NCI-H2196 treated with DMSO at 0.1 percent for 48 hours (cell line): ENCODE measurements at regions not wholly inside any gene's neighbourhood (a gene's known extent, or its start where the extent isn't known, plus 50 kb on each side); places are given as distances from the start of the nearest gene placed in this dataset.

ENCODE experiments used
- DNase-seq: peaks from one replicate; lab custom pipeline; 2025; ENCODE audit not compliant: unreplicated experiment; lab: John Stamatoyannopoulos, UW

GRCh38 chr10:111707076-111707475, 476.5 kb downstream of the GPAM start:
- DNase-seq, result no peak

- no peak for DNase-seq
These were observed 474.0 kb downstream of the GPAM start for GRCh38 chr10:111709603-111710002.

GRCh38 chr10:111716032-111716431, 467.5 kb downstream of the GPAM start:
- no peak for DNase-seq

GRCh38 chr10:111724121-111724520, 459.4 kb downstream of the GPAM start:
- DNase-seq, result no peak

- no peak for DNase-seq
These were observed 458.5 kb downstream of the GPAM start for GRCh38 chr10:111725050-111725449.

- no peak for DNase-seq
These were observed 451.3 kb downstream of the GPAM start for GRCh38 chr10:111732166-111732785.

- DNase-seq, result no peak
These were observed 444.3 kb downstream of the GPAM start for GRCh38 chr10:111739125-111739873.

- DNase-seq, result no peak
These were observed 443.8 kb downstream of the GPAM start for GRCh38 chr10:111739874-111740139.

- no peak for DNase-seq
These were observed 437.6 kb downstream of the GPAM start for GRCh38 chr10:111745982-111746381.

- no peak for DNase-seq
These were observed 435.8 kb downstream of the GPAM start for GRCh38 chr10:111747751-111748150.

GRCh38 chr10:111748184-111748583, 435.4 kb downstream of the GPAM start:
- no peak for DNase-seq

GRCh38 chr10:111750165-111750849, 433.3 kb downstream of the GPAM start:
- no peak for DNase-seq

GRCh38 chr10:111756217-111757061, 427.1 kb downstream of the GPAM start:
- DNase-seq, result no peak

- no peak for DNase-seq
These were observed 425.0 kb downstream of the GPAM start for GRCh38 chr10:111758593-111758992.

GRCh38 chr10:111762114-111762513, 421.5 kb downstream of the GPAM start:
- DNase-seq, result no peak

GRCh38 chr10:111765216-111765615, 418.3 kb downstream of the GPAM start:
- DNase-seq, result no peak

GRCh38 chr10:111766464-111766863, 417.1 kb downstream of the GPAM start:
- no peak for DNase-seq

GRCh38 chr10:111767661-111768060, 415.9 kb downstream of the GPAM start:
- DNase-seq, result no peak

GRCh38 chr10:111773950-111774349, 409.6 kb downstream of the GPAM start:
- DNase-seq, result no peak

- DNase-seq, result no peak
These were observed 409.1 kb downstream of the GPAM start for GRCh38 chr10:111774486-111774885.

GRCh38 chr10:111784436-111784835, 399.1 kb downstream of the GPAM start:
- DNase-seq, result no peak
